H1 (cell line): ENCODE measurements at regions not wholly inside any gene's neighbourhood (a gene's known extent, or its start where the extent isn't known, plus 50 kb on each side); places are given as distances from the start of the nearest gene placed in this dataset.

ENCODE experiments used
- CTCF ChIA-PET: fragments of 300-600 bp; sonication (Branson Sonifier 250); formaldehyde crosslinking; loops from one replicate; lab custom pipeline; 2021; ENCODE audit not compliant: partially characterized antibody; lab: Charles Lee
- POLR2A ChIA-PET: fragments of 300-600 bp; sonication (Branson Sonifier 250); formaldehyde crosslinking; loops from one replicate; lab custom pipeline; 2021; ENCODE audit warnings: inconsistent platforms; ENCODE audit not compliant: partially characterized antibody; lab: Charles Lee
- DNase-seq, 2 experiments: peaks; one replicate each; pipeline versions ENCODE4 v3.0.0 to v3.0.0-alpha.2; 2010 to 2022; ENCODE audit warnings: low spot score in 2 of 2, low read depth in 1 of 2, mixed read lengths in 1 of 2
- FAIRE-seq: peaks from 2 replicates; lab custom pipeline; 2011; peaks lifted over from hg19 to GRCh38; lab: Jason Lieb, UNC
- H2AFZ ChIP-seq: 2 replicates; pipeline ENCODE4 v1.8.1; 2012; ENCODE audit warnings: low read length, inconsistent platforms
- H2AK5ac ChIP-seq: 2 replicates; pipeline ENCODE4 v1.6.1; 2013; ENCODE audit warnings: low read depth, low read length
- H2BK120ac ChIP-seq: replicated peaks from 2 replicates; pipeline ENCODE3; 2013; ENCODE audit warnings: low read depth, low read length, inconsistent platforms
- H2BK12ac ChIP-seq: 2 replicates; pipeline ENCODE4 v1.6.1; 2013; ENCODE audit warnings: low read depth, low read length
- H2BK15ac ChIP-seq: 2 replicates; pipeline ENCODE4 v1.6.1; 2013; ENCODE audit warnings: low read length
- H2BK20ac ChIP-seq: 2 replicates; pipeline ENCODE4 v1.6.1; 2013; ENCODE audit warnings: low read length
- H2BK5ac ChIP-seq: 2 replicates; pipeline ENCODE4 v1.6.1; 2013; ENCODE audit warnings: low read depth, low read length
- H3K14ac ChIP-seq: 2 replicates; pipeline ENCODE4 v1.6.1; 2013; ENCODE audit warnings: inconsistent platforms; ENCODE audit not compliant: insufficient read length
- H3K18ac ChIP-seq: 2 replicates; pipeline ENCODE4 v1.6.1; 2013; ENCODE audit warnings: low read length; ENCODE audit errors: extremely low read depth
- H3K23ac ChIP-seq: 2 replicates; pipeline ENCODE4 v1.6.1; 2013; ENCODE audit warnings: inconsistent platforms; ENCODE audit not compliant: insufficient read length
- H3K23me2 ChIP-seq: 2 replicates; pipeline ENCODE4 v1.6.1; 2013; ENCODE audit warnings: low read depth, low read length
- H3K27ac ChIP-seq: 2 replicates; pipeline ENCODE4 v1.6.1; 2011; ENCODE audit warnings: low read depth, low read length, inconsistent platforms
- H3K27me3 ChIP-seq, 4 experiments: replicated peaks in 1 of 4; 1 replicate in 1 of 4; 2 replicates in 3 of 4; pipeline versions ENCODE4 v1.6.1 to v1.8.1; 2011 to 2013; ENCODE audit warnings: low read length in 3 of 4, mild to moderate bottlenecking in 3 of 4, inconsistent platforms in 2 of 4, mixed read lengths in 2 of 4, moderate library complexity in 1 of 4; ENCODE audit not compliant: control insufficient read depth in 3 of 4, insufficient read depth in 3 of 4; ENCODE audit errors: extremely low read depth in 1 of 4
- H3K36me3 ChIP-seq, 4 experiments: 2 replicates each; pipeline versions ENCODE4 v1.6.1 to v1.8.1; 2011 to 2013; ENCODE audit warnings: mild to moderate bottlenecking in 4 of 4, low read length in 3 of 4, moderate library complexity in 2 of 4, control low read depth in 1 of 4, inconsistent platforms in 1 of 4; ENCODE audit not compliant: insufficient read depth in 4 of 4, control insufficient read depth in 2 of 4
- H3K4ac ChIP-seq: replicated peaks from 2 replicates; pipeline ENCODE3; 2013; ENCODE audit warnings: low read length, low read depth, mixed read lengths, inconsistent platforms; ENCODE audit not compliant: insufficient read length
- H3K4me1 ChIP-seq, 4 experiments: replicated peaks in 1 of 4; 1 replicate in 1 of 4; 2 replicates in 3 of 4; pipeline versions ENCODE4 v1.6.1 to v1.8.1; 2011 to 2013; ENCODE audit warnings: low read length in 3 of 4, inconsistent platforms in 2 of 4, mixed read lengths in 1 of 4; ENCODE audit not compliant: insufficient read depth in 4 of 4, control insufficient read depth in 3 of 4
- H3K4me2 ChIP-seq, 2 experiments: 2 replicates each; pipeline versions ENCODE4 v1.6.1 to v1.8.1; 2011 to 2013; ENCODE audit warnings: low read depth in 2 of 2, low read length in 2 of 2, control low read depth in 1 of 2, inconsistent platforms in 1 of 2, mild to moderate bottlenecking in 1 of 2; ENCODE audit not compliant: insufficient read depth in 1 of 2
- H3K4me3 ChIP-seq, 4 experiments: fragments of 200-600, 300-600 bp in 1 of 4; sonication (generic), shearing (Covaris generic), sonication (Bioruptor Twin) in 1 of 4; 2 replicates each; pipeline versions ENCODE4 v1.5.1 to v1.8.1; 2011 to 2016; ENCODE audit warnings: low read length in 4 of 4, low read depth in 3 of 4, control low read depth in 2 of 4, inconsistent platforms in 2 of 4, mild to moderate bottlenecking in 2 of 4, mixed read lengths in 1 of 4, moderate library complexity in 1 of 4; ENCODE audit not compliant: insufficient read depth in 2 of 4; ENCODE audit errors: extremely low read depth in 1 of 4
- H3K56ac ChIP-seq: replicated peaks from 2 replicates; pipeline ENCODE3; 2013; ENCODE audit warnings: low read depth, mild to moderate bottlenecking, mixed read lengths, low read length, inconsistent platforms; ENCODE audit not compliant: insufficient read length
- H3K79me1 ChIP-seq: 2 replicates; pipeline ENCODE4 v1.6.1; 2013; ENCODE audit warnings: low read depth, low read length, control low read depth
- H3K79me2 ChIP-seq, 2 experiments: 2 replicates each; pipeline versions ENCODE4 v1.6.1 to v1.8.1; 2012 to 2013; ENCODE audit warnings: low read length in 2 of 2, mild to moderate bottlenecking in 2 of 2, inconsistent platforms in 1 of 2; ENCODE audit not compliant: insufficient read depth in 2 of 2, control insufficient read depth in 1 of 2
- H3K9ac ChIP-seq, 4 experiments: replicated peaks in 1 of 4; 1 replicate in 1 of 4; 2 replicates in 3 of 4; pipeline versions ENCODE4 v1.6.1 to v1.8.1; 2011 to 2013; ENCODE audit warnings: low read depth in 3 of 4, low read length in 3 of 4, control low read depth in 2 of 4, mild to moderate bottlenecking in 2 of 4, moderate library complexity in 2 of 4, inconsistent platforms in 1 of 4; ENCODE audit errors: extremely low read depth in 1 of 4
- H3K9me3 ChIP-seq, 2 experiments: 2 replicates each; pipeline versions ENCODE4 v1.6.1 to v1.8.1; 2012 to 2013; ENCODE audit warnings: mild to moderate bottlenecking in 2 of 2, moderate library complexity in 2 of 2, control low read depth in 1 of 2, inconsistent platforms in 1 of 2, low read depth in 1 of 2, low read length in 1 of 2, mixed read lengths in 1 of 2; ENCODE audit not compliant: insufficient read depth in 2 of 2
- H4K20me1 ChIP-seq, 2 experiments: replicated peaks in 1 of 2; 2 replicates each; pipeline versions ENCODE3 to v1.8.1; 2011 to 2013; ENCODE audit warnings: inconsistent platforms in 2 of 2, low read length in 2 of 2, mild to moderate bottlenecking in 1 of 2; ENCODE audit not compliant: insufficient read depth in 2 of 2, control insufficient read depth in 1 of 2
- H4K5ac ChIP-seq: 2 replicates; pipeline ENCODE4 v1.6.1; 2013; ENCODE audit warnings: low read length, low read depth, mixed read lengths, inconsistent platforms; ENCODE audit not compliant: insufficient read length
- H4K8ac ChIP-seq: 2 replicates; pipeline ENCODE4 v1.8.0; 2013; ENCODE audit warnings: mild to moderate bottlenecking, moderate library complexity, low read length, inconsistent platforms; ENCODE audit not compliant: insufficient read depth; ENCODE audit errors: extremely low read depth
- H4K91ac ChIP-seq: replicated peaks from 2 replicates; pipeline ENCODE3; 2013; ENCODE audit warnings: low read length, mixed read lengths, inconsistent platforms; ENCODE audit not compliant: insufficient read length
- BACH1 ChIP-seq: IDR thresholded peaks from 2 replicates; pipeline ENCODE4 v1.6.1; 2012; ENCODE audit warnings: low read length, improper control_type of control experiment
- CBX5 ChIP-seq: fragments of 300-800, 300-1000 bp; sonication (generic); IDR thresholded peaks from 2 replicates; pipeline ENCODE4 v1.7.1; 2016; ENCODE audit warnings: antibody characterized with exemption, low read length, low read depth
- CBX8 ChIP-seq: fragments of 300-800, 300-1000 bp; sonication (generic); IDR thresholded peaks from 2 replicates; pipeline ENCODE4 v1.7.1; 2016; ENCODE audit warnings: low read depth, low read length, borderline replicate concordance
- CTBP2 ChIP-seq: IDR thresholded peaks from 2 replicates; pipeline ENCODE4 v1.7.0; 2011; ENCODE audit warnings: borderline replicate concordance, mild to moderate bottlenecking, moderate library complexity, mixed read lengths, low read length; ENCODE audit not compliant: insufficient read depth, insufficient read length
- EZH2 ChIP-seq: fragments of 200-600 bp; sonication (generic); IDR thresholded peaks from 2 replicates; pipeline ENCODE4 v1.7.1; 2012; ENCODE audit warnings: low read depth, mild to moderate bottlenecking, moderate library complexity, low read length, inconsistent platforms; ENCODE audit not compliant: severe bottlenecking
- JUN ChIP-seq: IDR thresholded peaks from 2 replicates; pipeline ENCODE4 v1.6.1; 2011; ENCODE audit warnings: low read depth, mild to moderate bottlenecking, improper control_type of control experiment, low read length
- KDM5A ChIP-seq: fragments of 200-600 bp; IDR thresholded peaks from 2 replicates; pipeline ENCODE4 v1.7.1; 2012; ENCODE audit warnings: mild to moderate bottlenecking, low read length, inconsistent platforms, mixed read lengths
- SP2 ChIP-seq: IDR thresholded peaks from 2 replicates; pipeline ENCODE4 v1.6.1; 2012; ENCODE audit warnings: mild to moderate bottlenecking, low read length, inconsistent platforms
- TBP ChIP-seq: IDR thresholded peaks from 2 replicates; pipeline ENCODE4 v1.6.1; 2011; ENCODE audit warnings: low read depth, low read length, improper control_type of control experiment
- WGBS, 2 experiments: shearing (Covaris generic) in 1 of 2; methylation state at CpG; one replicate each; pipeline versions ENCODE4 v1.1.6 to v1.1.7; 2013 to 2015; ENCODE audit warnings: low lambda C conversion rate in 2 of 2, mixed read lengths in 2 of 2, inconsistent platforms in 1 of 2, low coverage in 1 of 2, missing lambda C conversion rate in 1 of 2; ENCODE audit not compliant: insufficient replicate concordance in 2 of 2, insufficient coverage in 1 of 2, insufficient read length in 1 of 2; ENCODE audit errors: extremely low coverage in 1 of 2, missing lambda C conversion rate in 1 of 2; 5-methylcytosine and 5-hydroxymethylcytosine counted together
- TF ChIP-seq, protein P1 (sequence below): IDR thresholded peaks from 2 replicates; pipeline ENCODE4 v1.6.1; 2011; ENCODE audit warnings: low read length, improper control_type of control experiment

DNA sequence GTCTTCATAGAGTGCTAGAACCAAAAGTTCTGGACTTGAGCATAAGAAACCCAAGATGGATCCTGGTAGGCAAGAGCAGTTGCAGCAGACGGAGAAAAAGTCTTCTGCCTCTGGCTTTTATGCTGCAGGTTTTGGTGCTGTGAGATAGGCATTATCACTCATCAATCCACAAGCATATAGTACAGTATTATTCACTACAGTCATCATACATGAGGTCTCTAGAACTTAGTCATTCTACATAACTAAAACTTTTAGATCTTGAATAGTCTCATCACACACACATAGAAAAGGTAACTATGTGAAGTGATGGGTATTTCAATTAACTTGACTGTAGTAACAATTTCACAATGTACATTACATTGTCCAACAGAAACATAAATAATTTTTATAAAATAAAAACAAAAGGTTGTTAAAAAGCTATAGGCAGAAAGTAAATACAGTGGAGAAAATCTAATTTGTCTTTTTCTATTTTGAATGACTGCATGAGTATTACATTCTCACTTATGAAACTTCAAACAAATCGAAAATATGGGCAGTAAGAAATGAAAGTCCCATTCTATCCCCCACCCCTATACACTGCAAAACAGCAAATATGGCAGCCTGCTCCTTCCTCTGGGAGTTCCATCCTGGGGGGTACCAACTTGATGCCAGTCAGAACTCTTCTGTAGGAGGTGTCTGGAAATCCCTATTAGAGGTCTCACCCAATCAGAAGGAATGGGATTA is 534.3 kb upstream of the ACVR2A start:
- no peak overlapping the region for H3K9ac ChIP-seq
- H4K20me1 ChIP-seq, result no peaks in the 10 kb centered on the region
- no peak overlapping the region for H2BK120ac ChIP-seq
- no peak overlapping the region for H2BK20ac ChIP-seq
- H3K79me2 ChIP-seq, result no peaks in the 10 kb centered on the region
- no peak overlapping the region for H3K4ac ChIP-seq
- H2AK5ac ChIP-seq, result no peak overlapping the region
- WGBS, 2 experiments, result 95% methylated on average over 2 of the region's 2 CpGs; no CpG with 5 or more reads in 1 of the 2 experiments
- no peak overlapping the region for H3K56ac ChIP-seq
- no peak for DNase-seq
- no peak overlapping the region for H3K4me2 ChIP-seq
- POLR2A ChIA-PET, result no interaction called here
- no peak for TF ChIP-seq CBX5
- TF ChIP-seq JUN, result no peak
- TF ChIP-seq CTBP2, result no peak
- no peak for TF ChIP-seq EZH2
- TF ChIP-seq TBP, result no peak
- no peak for TF ChIP-seq SP2
- no peak for TF ChIP-seq BACH1
- TF ChIP-seq, protein P1, sequence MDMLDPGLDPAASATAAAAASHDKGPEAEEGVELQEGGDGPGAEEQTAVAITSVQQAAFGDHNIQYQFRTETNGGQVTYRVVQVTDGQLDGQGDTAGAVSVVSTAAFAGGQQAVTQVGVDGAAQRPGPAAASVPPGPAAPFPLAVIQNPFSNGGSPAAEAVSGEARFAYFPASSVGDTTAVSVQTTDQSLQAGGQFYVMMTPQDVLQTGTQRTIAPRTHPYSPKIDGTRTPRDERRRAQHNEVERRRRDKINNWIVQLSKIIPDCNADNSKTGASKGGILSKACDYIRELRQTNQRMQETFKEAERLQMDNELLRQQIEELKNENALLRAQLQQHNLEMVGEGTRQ, result no peak
- no peak for TF ChIP-seq CBX8
- TF ChIP-seq KDM5A, result no peak
- no peaks in the 10 kb centered on the region for H3K36me3 ChIP-seq
- no peak overlapping the region for H2BK12ac ChIP-seq
- no peak overlapping the region for H2BK15ac ChIP-seq
- H3K4me3 ChIP-seq, result no peak overlapping the region
- no peak overlapping the region; the same call in 1 of the 2 replicates for H4K8ac ChIP-seq
- no peak overlapping the region for H2BK5ac ChIP-seq
- H3K4me1 ChIP-seq, result no peaks in the 10 kb centered on the region
- no peaks in the 10 kb centered on the region for H3K9me3 ChIP-seq
- H4K91ac ChIP-seq, result no peak overlapping the region
- no peak overlapping the region for H4K5ac ChIP-seq
- no peak overlapping the region for H2AFZ ChIP-seq
- no peak overlapping the region for H3K18ac ChIP-seq
- no peaks in the 10 kb centered on the region for H3K79me1 ChIP-seq
- no peak overlapping the region for H3K27ac ChIP-seq
- FAIRE-seq, result no peak
- H3K23ac ChIP-seq, result no peak overlapping the region
- H3K14ac ChIP-seq, result no peak overlapping the region
- H3K23me2 ChIP-seq, result no peaks in the 10 kb centered on the region
- H3K27me3 ChIP-seq, result no peaks in the 10 kb centered on the region
- CTCF ChIA-PET, result no interaction called here
